Activated CD4-positive, CD25-positive, alpha-beta regulatory T cell treated with anti-CD3 and anti-CD28 coated beads, Interleukin-2, amount 50 U/mL, for 24 hours (primary cell): ENCODE measurements at regions not wholly inside any gene's neighbourhood (a gene's known extent, or its start where the extent isn't known, plus 50 kb on each side); places are given as distances from the start of the nearest gene placed in this dataset.

Source experiments
- ATAC-seq, 2 donors: fragments of 150-1000 bp; cut with Tn5 transposase; one replicate each; pipeline ENCODE4 v1.10.0; 2021; ENCODE audit warnings: mild to moderate bottlenecking in 1 of 2, moderate library complexity in 1 of 2

DNA sequence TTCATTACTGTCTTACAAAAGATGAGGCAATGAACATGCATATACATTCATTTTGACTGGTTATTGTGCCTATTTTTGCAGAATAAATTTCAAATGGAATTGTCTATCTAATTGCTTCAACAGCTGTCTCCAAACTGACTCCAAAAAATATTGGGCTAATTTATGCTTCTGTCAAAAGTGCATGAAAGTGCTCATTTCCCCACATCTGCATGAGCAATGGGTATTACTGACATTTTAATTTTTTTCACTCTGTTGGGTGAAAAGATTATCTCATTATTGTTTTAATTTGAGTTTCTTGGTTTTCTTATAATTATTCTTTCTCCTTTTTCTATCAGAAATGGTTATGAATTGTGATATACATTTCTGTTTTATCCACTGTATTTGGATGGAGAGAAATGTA, 404.2 kb downstream of the QKI start:
- ATAC-seq: no peak

DNA sequence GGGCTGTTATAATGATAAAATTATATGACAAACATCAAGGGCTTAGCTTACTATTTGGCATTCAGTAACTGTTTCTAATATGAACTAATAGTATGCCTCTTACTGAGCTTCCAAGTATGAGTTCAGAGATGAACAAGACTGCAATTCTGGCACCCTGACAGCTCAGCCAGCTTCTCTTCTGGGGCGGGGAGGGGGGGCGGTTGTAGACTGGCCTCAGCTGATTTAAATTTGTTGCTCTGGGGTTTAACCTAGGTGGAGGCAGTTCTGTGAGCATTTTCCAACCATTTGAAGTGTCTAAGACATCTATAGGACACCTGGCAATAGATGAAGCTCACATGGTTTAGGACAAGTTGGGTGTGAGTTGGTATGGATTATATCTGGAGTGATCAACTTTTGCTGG, 401.9 kb downstream of the QKI start:
- no peak for ATAC-seq

DNA sequence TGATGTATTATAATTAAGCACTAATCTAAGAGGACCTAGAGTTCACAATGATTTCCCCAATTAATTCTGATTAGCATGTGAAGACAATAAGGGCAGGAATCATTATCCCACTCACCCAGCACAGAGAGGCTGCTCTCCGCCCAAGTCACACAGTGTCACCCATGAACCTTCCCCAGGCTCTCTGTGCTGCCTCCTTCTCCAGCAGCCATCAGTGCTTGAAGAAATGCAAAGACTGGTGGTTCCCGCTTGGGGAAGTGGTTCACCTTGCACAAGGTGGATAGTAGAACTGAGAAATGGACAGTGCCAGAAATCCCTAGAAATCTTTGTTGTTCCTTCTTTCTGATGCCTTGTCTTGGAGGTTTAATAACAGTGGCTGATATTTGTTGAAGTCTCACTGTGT, 401.3 kb downstream of the QKI start:
- ATAC-seq: no peak

DNA sequence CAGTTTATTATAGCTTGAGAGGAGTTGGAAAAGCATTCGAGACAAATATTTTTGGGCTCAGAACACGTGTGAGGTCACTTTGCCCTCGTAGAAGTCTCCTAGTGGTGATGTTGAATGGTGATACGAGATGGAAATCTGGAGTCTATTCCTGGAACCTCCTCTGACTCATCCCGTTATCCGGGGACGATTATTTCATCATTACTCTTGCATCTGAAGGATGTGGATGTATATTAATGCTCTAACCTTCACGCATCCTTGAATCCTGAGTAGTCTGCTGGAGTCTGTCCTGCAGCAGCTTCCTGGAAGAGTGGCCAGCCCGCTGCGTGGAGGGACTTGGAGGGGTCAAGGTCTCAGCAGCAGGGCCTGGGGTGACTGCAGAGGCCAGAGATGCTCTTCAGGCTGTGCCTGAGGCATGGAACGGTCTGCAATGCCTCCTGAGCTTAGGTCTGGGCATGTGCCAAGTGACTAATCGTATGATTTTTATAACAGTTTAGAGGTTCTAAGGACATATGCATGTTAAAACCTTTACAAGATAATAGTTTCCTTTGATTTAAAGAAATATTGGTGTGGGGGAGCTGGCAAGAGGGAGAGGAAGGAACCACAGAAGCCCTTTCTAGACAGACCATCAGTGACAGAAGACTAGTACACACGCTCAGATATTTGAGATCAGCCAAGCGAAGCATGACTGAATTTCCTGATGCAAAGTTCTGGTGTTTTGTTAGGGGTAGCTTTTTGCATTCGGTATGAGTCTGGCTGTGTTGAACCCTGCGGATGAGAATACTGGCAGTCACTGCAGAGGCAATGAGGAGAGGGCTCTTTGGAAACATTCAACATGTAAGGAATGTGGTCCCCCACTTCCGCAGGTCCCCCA, 400.2 kb downstream of the QKI start:
- no peak for ATAC-seq

DNA sequence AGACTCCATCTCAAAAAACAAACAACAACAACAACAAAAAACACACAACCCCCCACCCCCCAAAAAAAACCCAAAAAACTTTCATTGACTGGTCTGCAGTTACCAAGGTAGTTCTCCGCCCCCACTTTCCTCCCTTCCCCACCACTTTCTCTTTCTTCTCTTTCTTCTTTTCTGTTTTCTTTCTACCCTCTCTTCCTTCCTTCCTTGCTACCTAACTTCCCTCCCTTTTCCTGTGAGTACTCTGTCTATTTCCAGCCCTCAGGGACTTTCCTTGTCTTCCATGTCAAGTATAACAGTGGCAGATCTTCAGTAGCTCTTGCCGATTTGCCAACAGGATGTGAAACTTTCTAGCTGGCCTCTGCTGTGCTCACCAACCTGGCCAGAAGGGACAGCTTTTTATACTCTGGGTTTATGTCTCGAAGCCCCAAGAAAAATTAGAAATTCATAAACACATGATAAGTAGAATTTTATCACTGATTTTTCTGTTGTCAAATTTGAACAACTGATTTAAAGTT, 399.5 kb downstream of the QKI start:
- no peak for ATAC-seq

DNA sequence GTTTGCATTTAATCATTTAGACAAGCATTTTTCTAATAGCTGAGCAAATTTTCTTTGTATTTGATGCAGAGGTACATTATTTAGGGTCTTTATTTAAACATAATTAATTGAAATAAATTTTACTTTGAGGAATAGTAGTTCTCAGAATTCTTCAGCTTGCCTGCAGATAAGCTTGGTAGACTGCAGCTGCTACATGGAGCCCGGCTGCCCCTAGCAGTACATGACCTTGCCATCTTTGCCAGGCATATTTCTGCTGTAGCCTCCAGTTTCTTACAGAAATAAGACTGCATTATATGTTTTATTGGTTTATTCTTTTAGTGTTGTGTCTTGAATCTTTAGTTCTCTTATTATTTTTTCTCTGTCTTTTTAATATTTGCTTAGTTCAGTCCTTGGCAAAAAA, 396.8 kb downstream of the QKI start:
- no peak for ATAC-seq

DNA sequence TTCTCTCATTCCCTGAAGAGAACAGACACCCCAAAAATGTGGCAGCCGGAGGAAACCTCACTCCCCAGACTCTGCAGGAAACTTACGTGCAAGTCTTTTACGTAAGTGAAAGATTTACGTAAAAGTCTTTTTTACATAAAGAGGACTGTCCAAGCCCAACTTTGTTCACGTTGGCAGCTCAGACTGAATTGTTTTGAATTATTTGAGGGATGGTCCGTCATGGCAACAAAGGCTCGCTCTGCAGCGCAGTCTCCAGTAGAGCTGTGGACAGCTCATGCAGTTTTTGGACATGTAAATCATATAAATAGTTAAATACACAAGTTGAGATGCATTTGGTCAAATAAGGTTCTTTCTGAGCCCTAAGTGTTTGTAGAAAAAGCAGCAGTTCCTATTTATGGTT, 394.8 kb downstream of the QKI start:
- ATAC-seq: no peak

DNA sequence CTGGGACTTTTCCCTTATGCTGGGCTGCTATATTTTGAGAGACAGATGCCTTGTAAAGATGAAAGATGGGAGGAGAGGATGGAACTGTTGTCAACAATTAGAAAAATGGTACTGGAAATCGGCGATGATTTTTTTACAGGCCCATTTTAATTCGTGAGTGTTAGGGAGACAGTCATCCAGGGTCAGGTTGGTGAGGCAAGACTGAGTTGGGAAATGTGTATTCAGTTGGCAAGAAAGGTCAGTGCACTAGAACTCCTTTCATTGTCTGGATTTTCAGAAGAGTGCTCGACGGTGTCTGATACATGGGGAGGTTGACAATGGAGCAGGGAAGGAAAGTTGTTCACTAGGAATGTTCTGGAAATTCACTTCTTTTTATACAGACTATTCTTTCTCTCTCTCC, 394.4 kb downstream of the QKI start:
- no peak for ATAC-seq

DNA sequence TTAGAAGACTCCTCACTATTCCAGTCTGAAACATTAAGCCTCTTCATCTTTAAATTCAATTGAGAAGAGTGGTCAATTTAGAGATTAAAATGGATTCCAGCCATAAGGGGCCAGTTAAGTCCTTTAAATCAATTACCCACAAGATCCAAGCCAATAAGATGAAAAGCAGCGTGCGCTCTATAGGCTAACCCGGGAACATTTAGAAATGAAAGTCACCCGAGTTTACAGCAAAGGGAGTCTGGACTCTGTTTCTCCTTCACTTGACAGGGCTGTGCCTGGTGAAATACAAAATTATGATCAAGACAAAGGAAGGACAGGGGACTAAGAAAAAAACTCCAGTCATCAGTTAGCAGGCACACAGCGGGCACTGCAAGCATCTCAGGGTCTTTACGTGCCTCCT, 393.7 kb downstream of the QKI start:
- no peak for ATAC-seq

DNA sequence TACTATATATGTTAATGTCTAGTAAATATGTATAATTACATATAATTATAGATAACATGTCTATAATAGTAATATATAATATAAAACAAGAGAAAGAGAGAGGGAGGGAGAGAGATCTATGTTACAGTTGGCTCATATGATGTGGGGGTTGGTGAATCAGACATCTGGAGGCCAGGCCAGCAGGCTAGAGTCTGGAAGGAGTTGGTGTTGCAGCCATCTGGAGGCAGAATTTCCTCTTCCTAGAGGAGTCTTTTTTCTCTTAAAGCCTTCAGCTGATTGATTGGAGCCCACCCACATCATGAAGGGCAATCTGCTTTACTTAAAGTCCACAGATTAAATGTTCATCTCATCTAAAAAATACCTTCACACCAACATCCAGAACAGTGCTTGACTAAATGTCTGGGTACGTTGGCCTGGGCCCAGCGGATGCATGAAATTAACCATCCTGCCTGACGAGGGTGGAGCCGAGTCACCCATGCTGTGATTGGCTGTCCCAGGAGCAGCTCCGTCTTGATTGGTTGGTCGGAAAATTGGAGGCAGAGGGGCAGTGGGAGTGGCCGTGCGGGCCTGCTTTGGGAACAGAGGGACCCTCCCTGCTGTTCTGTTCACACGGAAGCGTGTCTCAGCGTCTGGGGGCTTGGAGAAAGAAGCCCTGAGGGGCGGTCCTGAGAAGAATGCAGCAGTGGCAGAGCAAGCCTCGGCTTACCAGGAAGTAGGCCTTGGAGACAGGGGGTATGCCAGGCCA, 392.4 kb downstream of the QKI start:
- no peak for ATAC-seq

DNA sequence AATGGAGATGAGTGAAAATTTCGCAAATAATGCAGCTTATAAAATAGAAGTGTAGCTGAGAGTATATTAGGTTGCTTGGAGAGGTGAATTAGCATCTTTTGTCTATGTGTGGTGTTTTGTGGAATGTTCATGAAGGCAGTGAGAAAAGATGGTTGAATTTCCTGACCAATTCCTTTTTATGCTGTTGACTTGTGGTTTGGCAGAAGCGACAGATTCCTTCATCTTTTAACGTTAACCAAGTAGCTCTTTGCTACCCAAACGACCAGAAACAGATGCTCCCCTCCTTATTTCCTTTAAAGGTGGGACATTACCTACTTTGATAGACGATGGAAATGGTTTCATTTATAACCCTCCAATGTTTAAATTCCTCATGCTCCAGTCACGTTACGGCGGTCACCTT, 390.5 kb downstream of the QKI start:
- ATAC-seq: no peak

DNA sequence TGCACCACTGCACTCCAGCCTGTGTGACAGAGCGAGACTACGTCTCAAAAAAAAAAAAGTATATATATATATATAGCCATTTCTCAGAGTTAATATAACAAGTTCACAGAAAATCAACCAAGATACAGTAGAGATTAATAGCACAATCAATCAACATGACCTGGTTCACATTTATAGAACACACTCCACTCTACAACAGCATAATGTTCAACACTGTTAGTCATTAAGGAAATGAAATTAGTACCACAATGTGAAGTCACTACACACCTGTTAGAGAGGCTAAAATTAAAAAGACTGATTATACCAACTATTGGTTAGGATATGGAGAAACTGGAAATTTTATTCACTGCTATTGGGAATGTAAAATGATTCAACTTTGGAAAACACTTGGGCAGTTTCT, 387.7 kb downstream of the QKI start:
- no peak for ATAC-seq

DNA sequence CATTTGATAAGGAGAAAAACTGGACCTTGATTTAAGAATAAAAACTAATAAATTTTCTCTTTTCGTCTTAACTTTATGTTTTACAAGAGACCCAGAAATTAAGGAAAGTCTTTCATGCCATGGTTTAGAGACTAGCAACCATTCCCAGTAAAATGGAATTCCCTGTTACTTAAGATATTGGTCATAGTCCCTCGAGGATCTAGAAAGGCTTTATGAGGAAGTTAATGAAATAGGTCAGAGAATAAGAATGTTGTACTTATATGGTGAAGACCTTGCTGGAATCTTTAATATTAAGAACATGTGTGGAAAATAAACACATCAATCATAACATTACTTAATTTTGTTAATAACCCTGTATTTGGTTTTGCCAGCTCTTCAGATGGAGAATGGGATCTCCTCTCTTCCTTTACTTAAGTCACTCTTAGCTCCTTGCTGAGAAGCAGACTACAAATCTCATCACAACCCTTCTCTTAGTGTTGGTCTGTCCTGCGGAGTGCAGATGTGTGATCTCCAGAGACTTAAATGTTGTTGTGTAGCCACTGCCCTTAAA, 382.9 kb downstream of the QKI start:
- ATAC-seq: no peak

DNA sequence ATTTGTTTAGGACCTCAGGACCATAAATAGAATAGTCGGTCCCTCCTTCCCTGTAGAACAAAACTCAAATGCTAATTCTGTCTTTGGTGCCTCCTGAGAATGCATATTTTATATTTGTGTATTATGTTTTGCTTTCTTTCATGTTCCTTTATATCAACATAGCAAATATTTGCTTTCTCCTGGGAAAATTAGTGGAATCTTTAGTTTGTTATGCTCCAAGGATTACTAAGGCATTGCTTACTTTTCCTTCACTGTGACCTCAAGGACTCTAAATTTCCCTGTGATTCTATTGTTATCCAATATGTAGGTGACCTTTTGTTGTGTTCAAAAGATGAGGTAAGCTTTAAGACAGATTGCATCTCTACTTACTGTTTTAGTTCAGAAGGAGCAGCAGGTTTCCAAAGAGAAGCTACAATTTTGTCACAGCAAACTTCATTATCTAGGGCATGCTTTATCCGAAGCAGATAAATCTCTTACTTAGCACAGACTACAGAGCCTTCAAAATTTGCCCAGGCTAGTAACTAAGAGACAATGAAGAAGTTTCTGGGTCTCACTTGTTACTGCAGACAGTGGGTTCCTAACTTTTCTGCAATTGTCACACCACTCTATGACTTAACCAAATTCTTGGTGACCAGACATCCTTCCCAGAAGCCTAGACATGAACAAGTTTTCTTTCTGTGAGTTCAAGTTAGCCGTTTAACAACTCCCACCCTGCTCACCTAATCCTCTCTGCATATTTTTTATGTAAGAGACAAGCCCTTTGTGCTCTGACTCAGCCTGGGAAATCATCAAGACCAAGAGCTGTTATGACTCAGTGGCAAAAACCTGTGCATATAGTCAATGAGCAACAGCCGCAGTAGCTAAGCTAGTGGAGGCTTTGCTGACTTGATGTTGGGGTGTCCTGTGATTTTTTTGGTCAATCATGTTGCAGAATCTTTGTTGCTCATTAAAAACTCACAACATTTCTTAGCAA, 378.8 kb downstream of the QKI start:
- ATAC-seq: peak; percentile 41 to 68

DNA sequence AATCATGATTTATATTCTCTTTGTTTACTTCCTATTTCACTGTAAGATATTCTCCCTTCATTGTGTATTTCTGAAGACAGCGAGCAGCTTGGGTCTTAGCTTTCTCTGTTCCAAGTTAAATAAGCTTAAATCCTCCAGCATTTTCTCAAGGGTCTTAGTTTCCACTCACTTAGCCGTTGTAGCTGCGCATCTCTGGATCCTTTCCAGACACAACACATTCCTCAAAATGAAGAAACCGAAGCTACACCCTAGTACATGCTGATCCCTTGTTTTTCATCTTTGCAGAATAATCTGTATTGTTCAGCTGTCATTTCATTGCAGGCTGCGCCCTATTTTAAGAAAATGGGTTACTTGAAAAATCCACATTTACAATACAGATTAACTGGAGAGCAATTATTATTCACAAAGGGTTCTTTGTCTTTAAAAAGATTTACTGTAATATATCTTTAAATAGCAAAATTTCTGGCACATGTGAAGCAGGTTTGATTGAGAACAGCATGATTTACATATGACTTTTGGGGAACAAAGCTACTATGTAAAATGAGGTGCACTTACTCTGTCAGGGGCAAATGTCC, 375.8 kb downstream of the QKI start:
- no peak for ATAC-seq

DNA sequence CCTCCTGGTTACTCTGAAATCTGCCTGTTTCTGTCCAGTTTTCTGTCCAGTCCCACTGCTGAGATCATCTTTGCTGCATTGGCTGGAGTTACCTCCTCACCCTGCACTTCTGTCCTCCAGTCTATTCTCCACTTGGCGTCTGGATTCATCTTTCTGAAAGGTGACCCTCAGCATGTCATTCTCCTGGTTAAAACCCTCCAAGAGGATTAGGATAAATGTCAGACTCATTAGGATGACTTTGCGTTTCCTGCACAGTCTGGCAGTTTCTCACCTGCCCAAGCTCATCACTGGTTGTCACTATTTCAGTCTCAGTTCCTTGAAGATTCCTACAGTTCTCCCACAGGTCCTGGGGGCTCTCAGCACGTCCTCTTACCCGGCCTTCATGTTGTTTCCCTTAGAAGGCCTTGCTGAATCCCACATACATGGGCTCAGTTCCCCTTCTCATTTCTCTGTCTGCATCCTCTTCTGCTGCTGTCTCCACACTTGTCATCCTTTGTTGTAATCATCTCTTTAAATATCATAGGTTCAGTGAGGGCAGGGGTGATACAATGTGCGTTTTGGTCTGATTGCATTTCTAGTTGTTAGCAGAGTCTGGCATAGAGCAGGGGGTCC, 374.8 kb downstream of the QKI start:
- no peak for ATAC-seq

DNA sequence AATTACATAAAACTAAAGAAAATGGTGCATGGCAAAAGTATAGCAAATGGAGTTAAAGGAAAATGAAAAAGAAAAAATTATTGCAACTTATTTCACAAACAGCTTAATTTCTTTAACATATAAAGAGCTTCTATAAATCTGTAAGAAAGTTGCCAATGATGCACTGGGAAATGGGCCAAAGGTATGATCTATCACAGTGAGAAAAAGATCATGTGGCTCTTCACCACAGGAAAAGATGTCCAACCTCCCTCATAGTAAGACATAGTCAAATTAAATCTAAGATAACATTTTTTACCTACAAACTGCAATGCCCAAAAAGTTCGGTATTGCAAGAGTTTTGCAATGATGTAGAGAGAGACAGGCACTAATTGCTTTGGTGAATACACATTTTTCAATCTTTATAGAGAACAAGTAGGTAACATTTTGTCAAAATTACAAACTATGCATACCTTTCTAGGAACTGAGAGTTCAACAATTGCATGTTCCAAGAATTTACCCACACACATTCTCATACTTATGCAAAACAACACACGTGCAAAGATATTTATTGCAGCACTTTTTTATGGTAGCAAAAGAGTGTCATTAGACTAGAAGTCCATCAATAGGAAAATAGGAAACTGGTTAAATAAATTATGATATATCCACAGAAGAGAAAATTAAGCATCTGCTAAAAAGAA, 372.6 kb downstream of the QKI start:
- no peak for ATAC-seq

DNA sequence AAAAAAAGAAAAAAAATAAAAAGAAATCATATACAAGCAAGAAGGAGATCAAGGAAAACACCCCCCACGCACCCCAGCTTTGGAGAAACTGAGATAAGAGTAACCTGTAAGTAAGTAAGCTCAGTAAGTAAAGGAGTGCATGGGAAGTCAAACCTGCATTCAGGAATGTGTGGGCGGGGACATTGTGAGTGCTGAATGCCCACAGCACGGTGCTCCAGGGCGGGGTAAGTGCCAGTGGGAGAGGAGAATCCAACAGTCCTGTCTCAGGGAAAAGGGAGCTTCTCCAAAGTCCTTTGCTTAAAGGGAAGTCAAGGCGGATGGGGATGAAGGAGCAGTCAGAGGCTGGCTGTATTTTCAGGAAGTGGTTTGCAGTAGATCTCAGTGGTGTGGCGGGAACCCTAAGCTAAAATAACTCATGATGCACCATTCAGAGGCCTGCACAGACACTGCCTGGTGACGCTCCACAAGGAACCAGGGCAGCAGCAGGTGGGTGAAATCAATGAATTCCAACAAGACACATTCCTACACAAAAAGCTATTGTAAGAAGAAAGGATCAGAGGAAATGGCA, 368.0 kb downstream of the QKI start:
- ATAC-seq: no peak

DNA sequence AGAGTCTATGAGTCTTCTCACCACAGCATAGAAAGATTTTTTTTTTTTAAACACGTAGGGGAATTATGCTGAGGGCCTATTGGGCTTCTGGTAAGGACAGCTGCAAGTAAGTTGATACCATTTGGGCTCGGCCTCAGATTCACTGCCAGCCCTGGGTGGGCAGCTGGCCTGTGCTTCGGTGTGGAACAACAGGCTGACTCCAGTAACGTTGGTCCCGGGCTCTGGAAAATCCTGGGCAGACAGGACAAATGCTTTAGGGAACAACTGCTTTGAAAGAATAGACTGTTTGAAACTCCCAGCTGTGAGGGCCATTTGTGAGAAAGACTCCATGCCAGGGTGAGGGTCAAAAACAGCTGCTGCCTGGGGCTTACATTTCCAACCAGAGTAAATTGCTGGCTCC, 366.5 kb downstream of the QKI start:
- no peak for ATAC-seq

DNA sequence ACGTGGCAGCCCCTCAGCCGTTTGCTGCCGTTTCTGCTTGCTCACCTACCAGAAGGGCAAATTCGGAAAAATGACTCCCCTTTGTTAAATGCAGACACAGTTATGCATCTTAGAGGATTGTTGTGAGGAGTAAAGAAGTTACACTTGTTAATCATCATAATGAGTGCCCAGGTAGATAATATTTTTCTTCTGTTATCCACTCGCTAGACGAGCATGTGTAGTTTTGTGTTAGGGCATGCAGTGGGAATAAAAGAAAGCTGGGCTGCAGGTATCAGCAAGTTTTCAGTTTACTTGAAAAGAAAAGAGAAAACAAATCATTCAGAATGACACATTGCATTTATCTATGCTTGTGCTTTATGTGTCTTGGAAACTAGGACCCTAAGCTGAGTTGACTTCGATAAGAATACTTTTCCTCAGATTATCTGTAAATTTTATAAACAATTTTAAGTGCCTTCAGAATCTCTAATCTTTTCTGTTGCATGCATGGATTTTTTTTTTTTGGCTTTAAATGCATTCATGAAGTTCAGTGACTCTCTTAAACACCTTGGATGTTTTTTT, 365.3 kb downstream of the QKI start:
- no peak for ATAC-seq
